ENCODE measurements at regions not wholly inside any gene's neighbourhood (a gene's known extent, or its start where the extent isn't known, plus 50 kb on each side); places are given as distances from the start of the nearest gene placed in this dataset.

- no peak overlapping the region for H3K9ac ChIP-seq (ENCODE audit: insufficient read depth, low read length)
- no peak overlapping the region for H3K27ac ChIP-seq (ENCODE audit: insufficient read depth, low read length)
- TF ChIP-seq CTCF (conservative IDR thresholded peaks at IDR 0.05 in 1 of 2, IDR thresholded peaks at IDR 0.05 in 1 of 2; ENCODE audit: low read depth in 1 of 2, low read length in 2 of 2) (no peak), EZH2 (IDR thresholded peaks at IDR 0.05; ENCODE audit: low read length, missing control alignments) (no peak)
- H3K4me1 ChIP-seq (ENCODE audit: control insufficient read depth, extremely low read depth, insufficient read depth, low read length): no peaks in the 10 kb centered on the region
- no peaks in the 10 kb centered on the region for H3K9me3 ChIP-seq (ENCODE audit: control insufficient read depth, insufficient read depth, low read depth, low read length)
- no peak overlapping the region for H2AFZ ChIP-seq (ENCODE audit: low read length)
- no peak overlapping the region for H3K4me2 ChIP-seq (ENCODE audit: extremely low read depth, insufficient read depth, low read length)
- DNase-seq (ENCODE audit: low read depth in 2 of 2): no peak
- no peaks in the 10 kb centered on the region for H3K79me2 ChIP-seq (ENCODE audit: control insufficient read depth, insufficient read depth, low read length)
- H3K36me3 ChIP-seq (ENCODE audit: control insufficient read depth, insufficient read depth, low read length): no peaks in the 10 kb centered on the region
- no peak overlapping the region for H3K4me3 ChIP-seq (replicated peaks in 1 of 4; ENCODE audit: control extremely low read depth in 1 of 4, insufficient read depth in 1 of 4, low read depth in 3 of 4, low read length in 4 of 4)
- no peaks in the 10 kb centered on the region for H4K20me1 ChIP-seq (ENCODE audit: control insufficient read depth, extremely low read depth, insufficient read depth, low read length)
- H3K27me3 ChIP-seq (ENCODE audit: control insufficient read depth, insufficient read depth, low read length): no peaks in the 10 kb centered on the region
Measured at GRCh38 chr10:44851413-44851812, 59.7 kb upstream of the TMEM72 start.

- H3K27ac ChIP-seq (ENCODE audit: insufficient read depth, low read length): no peak overlapping the region
- DNase-seq (ENCODE audit: low read depth in 2 of 2): no peak
- no peaks in the 10 kb centered on the region for H3K27me3 ChIP-seq (ENCODE audit: control insufficient read depth, insufficient read depth, low read length)
- H3K9ac ChIP-seq (ENCODE audit: insufficient read depth, low read length): no peak overlapping the region
- no peak overlapping the region for H2AFZ ChIP-seq (ENCODE audit: low read length)
- TF ChIP-seq CTCF (conservative IDR thresholded peaks at IDR 0.05 in 1 of 2, IDR thresholded peaks at IDR 0.05 in 1 of 2; ENCODE audit: low read depth in 1 of 2, low read length in 2 of 2) (no peak), EZH2 (IDR thresholded peaks at IDR 0.05; ENCODE audit: low read length, missing control alignments) (no peak)
- no peaks in the 10 kb centered on the region for H4K20me1 ChIP-seq (ENCODE audit: control insufficient read depth, extremely low read depth, insufficient read depth, low read length)
- no peaks in the 10 kb centered on the region for H3K79me2 ChIP-seq (ENCODE audit: control insufficient read depth, insufficient read depth, low read length)
- H3K9me3 ChIP-seq (ENCODE audit: control insufficient read depth, insufficient read depth, low read depth, low read length): no peaks in the 10 kb centered on the region
- no peaks in the 10 kb centered on the region for H3K4me1 ChIP-seq (ENCODE audit: control insufficient read depth, extremely low read depth, insufficient read depth, low read length)
- no peaks in the 10 kb centered on the region for H3K36me3 ChIP-seq (ENCODE audit: control insufficient read depth, insufficient read depth, low read length)
- no peak overlapping the region for H3K4me3 ChIP-seq (replicated peaks in 1 of 4; ENCODE audit: control extremely low read depth in 1 of 4, insufficient read depth in 1 of 4, low read depth in 3 of 4, low read length in 4 of 4)
- H3K4me2 ChIP-seq (ENCODE audit: extremely low read depth, insufficient read depth, low read length): no peak overlapping the region
Measured at GRCh38 chr10:44851881-44852280, 59.3 kb upstream of the TMEM72 start.

GRCh38 chr10:44853148-44853734, 57.9 kb upstream of the TMEM72 start:
- Histone ChIP-seq H3K27ac (ENCODE audit: insufficient read depth, low read length) (no peak overlapping the region), H3K4me1 (ENCODE audit: control insufficient read depth, extremely low read depth, insufficient read depth, low read length) (no peaks in the 10 kb centered on the region), H3K9ac (ENCODE audit: insufficient read depth, low read length) (no peak overlapping the region), H3K79me2 (ENCODE audit: control insufficient read depth, insufficient read depth, low read length) (no peaks in the 10 kb centered on the region), H2AFZ (ENCODE audit: low read length) (no peak overlapping the region), H3K36me3 (ENCODE audit: control insufficient read depth, insufficient read depth, low read length) (no peaks in the 10 kb centered on the region), H3K9me3 (ENCODE audit: control insufficient read depth, insufficient read depth, low read depth, low read length) (no peaks in the 10 kb centered on the region), H3K4me3 (replicated peaks in 1 of 4; ENCODE audit: control extremely low read depth in 1 of 4, insufficient read depth in 1 of 4, low read depth in 3 of 4, low read length in 4 of 4) (no peak overlapping the region), H3K27me3 (ENCODE audit: control insufficient read depth, insufficient read depth, low read length) (no peaks in the 10 kb centered on the region), H4K20me1 (ENCODE audit: control insufficient read depth, extremely low read depth, insufficient read depth, low read length) (no peaks in the 10 kb centered on the region), H3K4me2 (ENCODE audit: extremely low read depth, insufficient read depth, low read length) (no peak overlapping the region)
- TF ChIP-seq CTCF (conservative IDR thresholded peaks at IDR 0.05 in 1 of 2, IDR thresholded peaks at IDR 0.05 in 1 of 2; ENCODE audit: low read depth in 1 of 2, low read length in 2 of 2) (peak; percentile 19 to 65), EZH2 (IDR thresholded peaks at IDR 0.05; ENCODE audit: low read length, missing control alignments) (no peak)
- DNase-seq (ENCODE audit: low read depth in 2 of 2): peak; percentile 43 to 58
